H1 (cell line): ENCODE measurements at regions not wholly inside any gene's neighbourhood (a gene's known extent, or its start where the extent isn't known, plus 50 kb on each side); places are given as distances from the start of the nearest gene placed in this dataset.
A peak's percentile ranks its signal among the peaks of the same experiment; 100 is the strongest.

ENCODE experiments used
- CTCF ChIA-PET: fragments of 300-600 bp; sonication (Branson Sonifier 250); formaldehyde crosslinking; loops from one replicate; lab custom pipeline; 2021; ENCODE audit not compliant: partially characterized antibody; lab: Charles Lee
- POLR2A ChIA-PET: fragments of 300-600 bp; sonication (Branson Sonifier 250); formaldehyde crosslinking; loops from one replicate; lab custom pipeline; 2021; ENCODE audit warnings: inconsistent platforms; ENCODE audit not compliant: partially characterized antibody; lab: Charles Lee
- DNase-seq, 2 experiments: peaks; one replicate each; pipeline versions ENCODE4 v3.0.0 to v3.0.0-alpha.2; 2010 to 2022; ENCODE audit warnings: low spot score in 2 of 2, low read depth in 1 of 2, mixed read lengths in 1 of 2
- FAIRE-seq: peaks from 2 replicates; lab custom pipeline; 2011; peaks lifted over from hg19 to GRCh38; lab: Jason Lieb, UNC
- H2AFZ ChIP-seq: 2 replicates; pipeline ENCODE4 v1.8.1; 2012; ENCODE audit warnings: low read length, inconsistent platforms
- H2AK5ac ChIP-seq: 2 replicates; pipeline ENCODE4 v1.6.1; 2013; ENCODE audit warnings: low read depth, low read length
- H2BK120ac ChIP-seq: replicated peaks from 2 replicates; pipeline ENCODE3; 2013; ENCODE audit warnings: low read depth, low read length, inconsistent platforms
- H2BK12ac ChIP-seq: 2 replicates; pipeline ENCODE4 v1.6.1; 2013; ENCODE audit warnings: low read depth, low read length
- H2BK15ac ChIP-seq: 2 replicates; pipeline ENCODE4 v1.6.1; 2013; ENCODE audit warnings: low read length
- H2BK20ac ChIP-seq: 2 replicates; pipeline ENCODE4 v1.6.1; 2013; ENCODE audit warnings: low read length
- H2BK5ac ChIP-seq: 2 replicates; pipeline ENCODE4 v1.6.1; 2013; ENCODE audit warnings: low read depth, low read length
- H3K14ac ChIP-seq: 2 replicates; pipeline ENCODE4 v1.6.1; 2013; ENCODE audit warnings: inconsistent platforms; ENCODE audit not compliant: insufficient read length
- H3K18ac ChIP-seq: 2 replicates; pipeline ENCODE4 v1.6.1; 2013; ENCODE audit warnings: low read length; ENCODE audit errors: extremely low read depth
- H3K23ac ChIP-seq: 2 replicates; pipeline ENCODE4 v1.6.1; 2013; ENCODE audit warnings: inconsistent platforms; ENCODE audit not compliant: insufficient read length
- H3K23me2 ChIP-seq: 2 replicates; pipeline ENCODE4 v1.6.1; 2013; ENCODE audit warnings: low read depth, low read length
- H3K27ac ChIP-seq: 2 replicates; pipeline ENCODE4 v1.6.1; 2011; ENCODE audit warnings: low read depth, low read length, inconsistent platforms
- H3K27me3 ChIP-seq, 4 experiments: replicated peaks in 1 of 4; 1 replicate in 1 of 4; 2 replicates in 3 of 4; pipeline versions ENCODE4 v1.6.1 to v1.8.1; 2011 to 2013; ENCODE audit warnings: low read length in 3 of 4, mild to moderate bottlenecking in 3 of 4, inconsistent platforms in 2 of 4, mixed read lengths in 2 of 4, moderate library complexity in 1 of 4; ENCODE audit not compliant: control insufficient read depth in 3 of 4, insufficient read depth in 3 of 4; ENCODE audit errors: extremely low read depth in 1 of 4
- H3K36me3 ChIP-seq, 4 experiments: 2 replicates each; pipeline versions ENCODE4 v1.6.1 to v1.8.1; 2011 to 2013; ENCODE audit warnings: mild to moderate bottlenecking in 4 of 4, low read length in 3 of 4, moderate library complexity in 2 of 4, control low read depth in 1 of 4, inconsistent platforms in 1 of 4; ENCODE audit not compliant: insufficient read depth in 4 of 4, control insufficient read depth in 2 of 4
- H3K4ac ChIP-seq: replicated peaks from 2 replicates; pipeline ENCODE3; 2013; ENCODE audit warnings: low read length, low read depth, mixed read lengths, inconsistent platforms; ENCODE audit not compliant: insufficient read length
- H3K4me1 ChIP-seq, 4 experiments: replicated peaks in 1 of 4; 1 replicate in 1 of 4; 2 replicates in 3 of 4; pipeline versions ENCODE4 v1.6.1 to v1.8.1; 2011 to 2013; ENCODE audit warnings: low read length in 3 of 4, inconsistent platforms in 2 of 4, mixed read lengths in 1 of 4; ENCODE audit not compliant: insufficient read depth in 4 of 4, control insufficient read depth in 3 of 4
- H3K4me2 ChIP-seq, 2 experiments: 2 replicates each; pipeline versions ENCODE4 v1.6.1 to v1.8.1; 2011 to 2013; ENCODE audit warnings: low read depth in 2 of 2, low read length in 2 of 2, control low read depth in 1 of 2, inconsistent platforms in 1 of 2, mild to moderate bottlenecking in 1 of 2; ENCODE audit not compliant: insufficient read depth in 1 of 2
- H3K4me3 ChIP-seq, 4 experiments: fragments of 200-600, 300-600 bp in 1 of 4; sonication (generic), shearing (Covaris generic), sonication (Bioruptor Twin) in 1 of 4; 2 replicates each; pipeline versions ENCODE4 v1.5.1 to v1.8.1; 2011 to 2016; ENCODE audit warnings: low read length in 4 of 4, low read depth in 3 of 4, control low read depth in 2 of 4, inconsistent platforms in 2 of 4, mild to moderate bottlenecking in 2 of 4, mixed read lengths in 1 of 4, moderate library complexity in 1 of 4; ENCODE audit not compliant: insufficient read depth in 2 of 4; ENCODE audit errors: extremely low read depth in 1 of 4
- H3K56ac ChIP-seq: replicated peaks from 2 replicates; pipeline ENCODE3; 2013; ENCODE audit warnings: low read depth, mild to moderate bottlenecking, mixed read lengths, low read length, inconsistent platforms; ENCODE audit not compliant: insufficient read length
- H3K79me1 ChIP-seq: 2 replicates; pipeline ENCODE4 v1.6.1; 2013; ENCODE audit warnings: low read depth, low read length, control low read depth
- H3K79me2 ChIP-seq, 2 experiments: 2 replicates each; pipeline versions ENCODE4 v1.6.1 to v1.8.1; 2012 to 2013; ENCODE audit warnings: low read length in 2 of 2, mild to moderate bottlenecking in 2 of 2, inconsistent platforms in 1 of 2; ENCODE audit not compliant: insufficient read depth in 2 of 2, control insufficient read depth in 1 of 2
- H3K9ac ChIP-seq, 4 experiments: replicated peaks in 1 of 4; 1 replicate in 1 of 4; 2 replicates in 3 of 4; pipeline versions ENCODE4 v1.6.1 to v1.8.1; 2011 to 2013; ENCODE audit warnings: low read depth in 3 of 4, low read length in 3 of 4, control low read depth in 2 of 4, mild to moderate bottlenecking in 2 of 4, moderate library complexity in 2 of 4, inconsistent platforms in 1 of 4; ENCODE audit errors: extremely low read depth in 1 of 4
- H3K9me3 ChIP-seq, 2 experiments: 2 replicates each; pipeline versions ENCODE4 v1.6.1 to v1.8.1; 2012 to 2013; ENCODE audit warnings: mild to moderate bottlenecking in 2 of 2, moderate library complexity in 2 of 2, control low read depth in 1 of 2, inconsistent platforms in 1 of 2, low read depth in 1 of 2, low read length in 1 of 2, mixed read lengths in 1 of 2; ENCODE audit not compliant: insufficient read depth in 2 of 2
- H4K20me1 ChIP-seq, 2 experiments: replicated peaks in 1 of 2; 2 replicates each; pipeline versions ENCODE3 to v1.8.1; 2011 to 2013; ENCODE audit warnings: inconsistent platforms in 2 of 2, low read length in 2 of 2, mild to moderate bottlenecking in 1 of 2; ENCODE audit not compliant: insufficient read depth in 2 of 2, control insufficient read depth in 1 of 2
- H4K5ac ChIP-seq: 2 replicates; pipeline ENCODE4 v1.6.1; 2013; ENCODE audit warnings: low read length, low read depth, mixed read lengths, inconsistent platforms; ENCODE audit not compliant: insufficient read length
- H4K8ac ChIP-seq: 2 replicates; pipeline ENCODE4 v1.8.0; 2013; ENCODE audit warnings: mild to moderate bottlenecking, moderate library complexity, low read length, inconsistent platforms; ENCODE audit not compliant: insufficient read depth; ENCODE audit errors: extremely low read depth
- H4K91ac ChIP-seq: replicated peaks from 2 replicates; pipeline ENCODE3; 2013; ENCODE audit warnings: low read length, mixed read lengths, inconsistent platforms; ENCODE audit not compliant: insufficient read length
- BCL11A ChIP-seq, 2 experiments: IDR thresholded peaks; one replicate each; pipeline ENCODE4 v1.6.1; 2011; ENCODE audit warnings: low read depth in 2 of 2, low read length in 2 of 2, mild to moderate bottlenecking in 2 of 2
- KDM1A ChIP-seq: fragments of 200-600, 300-600 bp; sonication (generic); IDR thresholded peaks from 2 replicates; pipeline ENCODE4 v1.7.1; 2016; ENCODE audit warnings: mild to moderate bottlenecking, low read length, borderline replicate concordance
- PHF8 ChIP-seq: fragments of 200-600 bp; sonication (generic); conservative IDR thresholded peaks from 2 replicates; pipeline ENCODE4 v1.7.1; 2012; ENCODE audit warnings: low read depth, mild to moderate bottlenecking, inconsistent platforms, low read length, moderate library complexity
- RBBP5 ChIP-seq: IDR thresholded peaks from 2 replicates; pipeline ENCODE4 v1.7.1; 2012; ENCODE audit warnings: low read depth, mild to moderate bottlenecking, inconsistent platforms, low read length, moderate library complexity, borderline replicate concordance
- SAP30 ChIP-seq: fragments of 300-600 bp; sonication (generic); IDR thresholded peaks from 2 replicates; pipeline ENCODE4 v1.7.1; 2012; ENCODE audit warnings: low read length, moderate library complexity, mild to moderate bottlenecking, inconsistent platforms; ENCODE audit not compliant: insufficient read depth, insufficient replicate concordance
- SIRT6 ChIP-seq: IDR thresholded peaks from one replicate; pipeline ENCODE4 v1.7.1; 2012; ENCODE audit warnings: low read length, inconsistent platforms
- ZNF274 ChIP-seq: IDR thresholded peaks from 2 replicates; pipeline ENCODE4 v1.7.0; 2012; ENCODE audit warnings: low read length, borderline replicate concordance; ENCODE audit errors: extremely low read depth
- WGBS, 2 experiments: shearing (Covaris generic) in 1 of 2; methylation state at CpG; one replicate each; pipeline versions ENCODE4 v1.1.6 to v1.1.7; 2013 to 2015; ENCODE audit warnings: low lambda C conversion rate in 2 of 2, mixed read lengths in 2 of 2, inconsistent platforms in 1 of 2, low coverage in 1 of 2, missing lambda C conversion rate in 1 of 2; ENCODE audit not compliant: insufficient replicate concordance in 2 of 2, insufficient coverage in 1 of 2, insufficient read length in 1 of 2; ENCODE audit errors: extremely low coverage in 1 of 2, missing lambda C conversion rate in 1 of 2; 5-methylcytosine and 5-hydroxymethylcytosine counted together

- H3K9ac ChIP-seq, result no peak overlapping the region
- H4K20me1 ChIP-seq, result no peaks in the 10 kb centered on the region
- 0 out of 2 replicates have a peak overlapping the region, but pooled peaks have one; percentile 9 for H2AFZ ChIP-seq
- no peak overlapping the region for H2BK20ac ChIP-seq
- H3K4ac ChIP-seq, result no peak overlapping the region
- H3K79me1 ChIP-seq, result no peaks in the 10 kb centered on the region
- no peak overlapping the region; a peak in 2 of 4 replicates for H3K4me2 ChIP-seq
- no peak overlapping the region for H3K14ac ChIP-seq
- no peak overlapping the region for H3K27ac ChIP-seq
- H3K23me2 ChIP-seq, result no peaks in the 10 kb centered on the region
- H3K27me3 ChIP-seq, result no peaks in the 10 kb centered on the region
- no peak for TF ChIP-seq RBBP5
- no peak for TF ChIP-seq SIRT6
- no peak for TF ChIP-seq PHF8
- TF ChIP-seq SAP30, result no peak
- no peak for TF ChIP-seq ZNF274
- TF ChIP-seq BCL11A (IDR thresholded peaks at IDR 0.05; ENCODE audit: low read depth in 2 of 2, low read length in 2 of 2), result no peak
- TF ChIP-seq KDM1A, result no peak
- peaks cover 0 to 9% (median 6%) of the 10 kb centered on the region in 4 experiments; a peak in 4 of 7 replicates for H3K4me1 ChIP-seq
- no peaks in the 10 kb centered on the region for H3K79me2 ChIP-seq
- H3K9me3 ChIP-seq, result no peaks in the 10 kb centered on the region
- H4K8ac ChIP-seq, result no peak overlapping the region
- no peak overlapping the region for H3K4me3 ChIP-seq
- H2BK12ac ChIP-seq, result no peak overlapping the region
- H3K56ac ChIP-seq, result no peak overlapping the region
- H2BK5ac ChIP-seq, result peak overlapping the region; percentile 55; the same call in 1 of the 2 replicates
- no peak overlapping the region for H3K23ac ChIP-seq
- no peak for FAIRE-seq
- no peak overlapping the region for H2BK15ac ChIP-seq
- H4K5ac ChIP-seq, result no peak overlapping the region
- no peaks in the 10 kb centered on the region for H3K36me3 ChIP-seq
- 70% methylated on average over 7 of the region's 7 CpGs; no CpG with 5 or more reads in 1 of the 2 experiments for WGBS, 2 experiments
- no peak overlapping the region for H2AK5ac ChIP-seq
- no peak for DNase-seq
- ChIA-PET CTCF (interaction anchor here (1.6 kb wide), 1 partner anchor 10 kb away, joined by 3 read pairs; no protein-coding TSS in a partner anchor), POLR2A (no interaction called here)
- H3K18ac ChIP-seq, result no peak overlapping the region
- H2BK120ac ChIP-seq, result no peak overlapping the region
- H4K91ac ChIP-seq, result no peak overlapping the region
These were observed 521.0 kb upstream of the MDFIC2 start for GRCh38 chr3:70833239-70833960.
